Testis (tissue), 2 donors: ENCODE measurements at regions not wholly inside any gene's neighbourhood (a gene's known extent, or its start where the extent isn't known, plus 50 kb on each side); places are given as distances from the start of the nearest gene placed in this dataset.

Experiments
- CTCF ChIP-seq, 3 experiments: fragments of 450-650 bp in 2 of 3; fragments of 200-600 bp in 1 of 3; sonication (generic) in 1 of 3; IDR thresholded peaks; one replicate each; pipeline ENCODE4 v1.5.1; 2016 to 2019; ENCODE audit warnings: antibody characterized with exemption in 3 of 3, mild to moderate bottlenecking in 2 of 3, moderate library complexity in 1 of 3
- POLR2A ChIP-seq: fragments of 450-650 bp; IDR thresholded peaks from one replicate; pipeline ENCODE4 v1.6.1; 2017; ENCODE audit warnings: antibody characterized with exemption, mild to moderate bottlenecking, moderate library complexity

- no peak for TF ChIP-seq CTCF (IDR thresholded peaks at IDR 0.05)
- no peak for TF ChIP-seq POLR2A
These were observed 204.5 kb downstream of the LSM5 start for GRCh38 chr7:32285698-32286097.
